Chondrocyte (in vitro differentiated cells): ENCODE measurements at regions not wholly inside any gene's neighbourhood (a gene's known extent, or its start where the extent isn't known, plus 50 kb on each side); places are given as distances from the start of the nearest gene placed in this dataset.

Experiments
- DNase-seq: peaks from one replicate; pipeline ENCODE4 v3.0.0; 2021; ENCODE audit warnings: mixed read lengths, low spot score
- H3K27ac Mint-ChIP-seq: one replicate; pipeline ENCODE4 v1.8.0; 2021; ENCODE audit warnings: mild to moderate bottlenecking, moderate library complexity, mixed read lengths; ENCODE audit not compliant: unreplicated experiment
- H3K27me3 Mint-ChIP-seq: 2 replicates; pipeline ENCODE4 v1.8.0; 2021; ENCODE audit warnings: low read depth, mixed read lengths
- H3K36me3 Mint-ChIP-seq: 2 replicates; pipeline ENCODE4 v1.8.0; 2021; ENCODE audit warnings: low read depth, mixed read lengths
- H3K4me1 Mint-ChIP-seq: 2 replicates; pipeline ENCODE4 v1.8.0; 2021; ENCODE audit warnings: low read depth, mild to moderate bottlenecking, mixed read lengths
- H3K4me3 Mint-ChIP-seq: one replicate; pipeline ENCODE4 v1.8.0; 2021; ENCODE audit warnings: mild to moderate bottlenecking, moderate library complexity, mixed read lengths; ENCODE audit not compliant: unreplicated experiment
- H3K9me3 Mint-ChIP-seq: 2 replicates; pipeline ENCODE4 v1.8.0; 2021; ENCODE audit warnings: low read depth, mixed read lengths
- TF ChIP-seq, protein P1 (sequence below): fragments of 200-600 bp; sonication (generic); IDR thresholded peaks from 2 replicates; pipeline ENCODE4 v1.5.0; 2021; ENCODE audit warnings: antibody characterized with exemption, mild to moderate bottlenecking, moderate library complexity

DNA sequence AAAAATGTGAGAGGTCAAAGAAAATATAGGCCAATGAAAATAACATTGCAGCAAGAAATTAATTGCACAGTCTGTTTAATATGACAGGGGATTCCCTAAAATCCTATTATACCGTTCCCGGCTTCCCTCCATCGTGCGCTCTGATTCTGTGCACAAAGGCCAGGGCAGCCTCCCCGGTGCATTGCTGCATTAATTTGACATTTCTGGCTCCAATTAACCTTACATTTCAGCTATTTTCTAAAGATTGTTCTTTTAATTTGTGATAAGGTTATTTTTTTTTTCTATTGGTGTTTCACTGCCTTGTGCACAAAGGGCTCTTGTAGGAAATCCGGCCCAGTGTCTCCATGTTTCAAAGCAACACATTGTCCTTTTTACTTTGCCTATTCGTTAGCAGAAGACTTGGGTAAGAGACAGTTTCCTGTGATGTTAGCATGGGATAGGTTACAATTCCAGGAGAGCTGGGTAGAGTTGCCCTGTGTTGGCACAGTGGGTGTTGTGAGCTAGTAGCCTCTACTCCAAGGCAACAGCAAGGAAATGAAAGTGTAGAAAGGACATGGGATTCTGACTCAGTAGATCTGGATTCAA lies 257.3 kb upstream of the IGF1R start:
- H3K4me1 Mint-ChIP-seq: no peaks in the 10 kb centered on the region
- H3K27me3 Mint-ChIP-seq: peaks cover 18% of the 10 kb centered on the region
- no peaks in the 10 kb centered on the region for H3K36me3 Mint-ChIP-seq
- H3K9me3 Mint-ChIP-seq: no peaks in the 10 kb centered on the region
- TF ChIP-seq, protein P1, sequence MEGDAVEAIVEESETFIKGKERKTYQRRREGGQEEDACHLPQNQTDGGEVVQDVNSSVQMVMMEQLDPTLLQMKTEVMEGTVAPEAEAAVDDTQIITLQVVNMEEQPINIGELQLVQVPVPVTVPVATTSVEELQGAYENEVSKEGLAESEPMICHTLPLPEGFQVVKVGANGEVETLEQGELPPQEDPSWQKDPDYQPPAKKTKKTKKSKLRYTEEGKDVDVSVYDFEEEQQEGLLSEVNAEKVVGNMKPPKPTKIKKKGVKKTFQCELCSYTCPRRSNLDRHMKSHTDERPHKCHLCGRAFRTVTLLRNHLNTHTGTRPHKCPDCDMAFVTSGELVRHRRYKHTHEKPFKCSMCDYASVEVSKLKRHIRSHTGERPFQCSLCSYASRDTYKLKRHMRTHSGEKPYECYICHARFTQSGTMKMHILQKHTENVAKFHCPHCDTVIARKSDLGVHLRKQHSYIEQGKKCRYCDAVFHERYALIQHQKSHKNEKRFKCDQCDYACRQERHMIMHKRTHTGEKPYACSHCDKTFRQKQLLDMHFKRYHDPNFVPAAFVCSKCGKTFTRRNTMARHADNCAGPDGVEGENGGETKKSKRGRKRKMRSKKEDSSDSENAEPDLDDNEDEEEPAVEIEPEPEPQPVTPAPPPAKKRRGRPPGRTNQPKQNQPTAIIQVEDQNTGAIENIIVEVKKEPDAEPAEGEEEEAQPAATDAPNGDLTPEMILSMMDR: no peak
- H3K4me3 Mint-ChIP-seq: no peak overlapping the region
- H3K27ac Mint-ChIP-seq: no peak overlapping the region
- DNase-seq: no peak

DNA sequence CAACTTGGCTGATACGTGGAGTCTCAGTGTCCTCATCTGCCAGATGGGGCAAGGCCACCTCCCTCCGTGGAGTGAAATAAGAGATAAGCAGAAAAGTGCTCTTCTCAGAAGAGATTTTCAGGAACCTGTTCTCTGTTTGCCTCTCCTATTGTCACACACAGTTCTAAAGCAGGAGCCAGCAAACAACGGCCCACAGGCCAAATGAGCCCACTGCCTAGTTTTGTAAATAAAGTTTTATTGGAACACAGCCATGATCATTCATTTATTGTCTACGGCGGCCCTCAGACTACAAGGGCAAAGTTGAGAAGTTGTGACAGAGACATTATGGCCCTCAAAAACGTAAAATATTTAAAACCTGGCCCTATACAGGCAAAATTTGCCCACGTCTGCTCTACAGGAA lies 256.8 kb upstream of the IGF1R start:
- Mint-ChIP-seq H3K27me3 (peaks cover 18% of the 10 kb centered on the region), H3K36me3 (no peaks in the 10 kb centered on the region), H3K27ac (no peak overlapping the region), H3K4me3 (no peak overlapping the region), H3K4me1 (no peaks in the 10 kb centered on the region), H3K9me3 (no peaks in the 10 kb centered on the region)
- TF ChIP-seq, protein P1: no peak
- DNase-seq: no peak

DNA sequence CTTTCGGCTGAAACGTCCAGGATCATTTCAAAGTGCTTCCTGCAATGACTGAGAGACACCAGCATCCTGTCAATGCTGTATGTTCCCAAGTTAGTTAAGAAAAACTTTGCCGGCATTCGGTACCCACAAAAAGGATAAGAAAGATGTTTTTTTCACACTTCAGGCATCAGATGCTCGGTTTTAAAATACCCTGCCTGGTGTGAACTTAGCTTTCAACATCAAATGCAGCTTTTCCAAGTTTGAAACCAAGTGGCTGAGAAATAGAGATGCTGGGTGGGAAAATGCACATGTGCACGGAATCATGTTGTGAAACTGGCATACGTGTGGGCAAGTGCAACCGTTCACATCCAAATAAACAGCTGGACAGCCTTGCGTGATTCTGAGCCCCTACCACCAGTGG lies 254.9 kb upstream of the IGF1R start:
- Mint-ChIP-seq H3K4me1 (no peaks in the 10 kb centered on the region), H3K27ac (no peak overlapping the region), H3K4me3 (no peak overlapping the region), H3K36me3 (no peaks in the 10 kb centered on the region), H3K9me3 (no peaks in the 10 kb centered on the region), H3K27me3 (peaks cover 19% of the 10 kb centered on the region)
- TF ChIP-seq, protein P1: no peak
- no peak for DNase-seq

DNA sequence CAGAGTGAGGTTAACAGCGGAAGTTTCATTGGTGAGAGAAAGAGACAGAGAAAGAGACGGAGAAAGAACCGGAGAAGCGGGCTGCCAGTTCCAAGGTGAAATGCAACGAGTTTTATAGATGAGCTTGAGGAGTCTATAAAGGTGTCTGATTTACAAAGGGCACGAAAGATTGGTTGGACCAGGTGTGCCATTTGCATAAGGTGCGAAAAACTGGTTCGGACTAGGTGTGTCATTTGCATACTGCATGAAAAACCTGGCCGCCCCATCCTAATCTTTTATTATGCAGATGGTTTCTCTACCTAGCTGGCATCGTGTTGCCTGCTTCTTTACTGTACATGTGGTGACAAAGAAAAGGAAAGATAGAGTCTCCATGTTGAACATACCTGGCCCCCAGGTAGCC lies 253.8 kb upstream of the IGF1R start:
- DNase-seq: no peak
- Mint-ChIP-seq H3K9me3 (no peaks in the 10 kb centered on the region), H3K27me3 (peaks cover 22% of the 10 kb centered on the region), H3K4me3 (no peak overlapping the region), H3K27ac (no peak overlapping the region), H3K36me3 (no peaks in the 10 kb centered on the region), H3K4me1 (no peaks in the 10 kb centered on the region)
- TF ChIP-seq, protein P1: no peak

DNA sequence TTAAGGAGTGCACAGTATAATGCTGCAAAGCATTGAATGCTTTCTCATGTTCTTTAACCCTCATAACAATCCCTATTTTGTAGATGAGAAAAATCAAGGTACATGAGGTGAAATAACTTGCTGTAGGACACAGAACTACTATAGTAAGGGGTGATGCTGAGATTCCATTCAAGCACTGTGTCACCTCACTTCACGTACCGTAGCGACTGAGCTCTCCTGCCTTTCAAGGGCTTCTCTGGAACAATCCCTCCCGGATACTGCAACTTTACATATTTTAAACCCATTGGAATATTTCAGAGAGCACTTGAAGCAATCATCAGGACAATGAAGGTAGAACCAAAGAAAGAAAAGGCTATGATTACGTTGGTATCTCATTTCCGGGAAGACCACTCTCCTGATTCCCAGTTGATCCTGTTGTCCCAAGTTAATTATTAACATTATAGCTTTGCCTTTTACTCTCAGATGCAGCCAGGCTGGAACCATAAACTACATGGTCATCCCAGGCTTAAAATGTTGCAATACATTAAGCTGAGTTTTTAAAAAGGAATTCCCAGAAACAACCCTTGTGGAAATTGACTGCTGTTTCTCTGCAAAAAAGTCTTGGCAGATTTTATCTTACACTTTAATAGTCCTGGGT lies 252.2 kb upstream of the IGF1R start:
- Mint-ChIP-seq H3K4me3 (no peak overlapping the region), H3K4me1 (no peaks in the 10 kb centered on the region), H3K36me3 (no peaks in the 10 kb centered on the region), H3K9me3 (no peaks in the 10 kb centered on the region), H3K27me3 (peaks cover 22% of the 10 kb centered on the region), H3K27ac (no peak overlapping the region)
- TF ChIP-seq, protein P1: no peak
- no peak for DNase-seq
